ENCODE measurements at regions not wholly inside any gene's neighbourhood (a gene's known extent, or its start where the extent isn't known, plus 50 kb on each side); places are given as distances from the start of the nearest gene placed in this dataset.

GRCh38 chr4:58360354-58361133 is 1250.4 kb upstream of the IGFBP7 start:
- no peak overlapping the region for H3K9ac ChIP-seq (ENCODE audit: low read length in 3 of 3)
- DNase-seq (no peak), FAIRE-seq (no peak)
- no peaks in the 10 kb centered on the region for H3K4me1 ChIP-seq (ENCODE audit: control insufficient read depth in 2 of 3, insufficient read depth in 2 of 3, low read depth in 1 of 3, low read length in 3 of 3)
- intact Hi-C loops (cut with DNase I): no loop called here
- TF ChIP-seq CTCF (IDR thresholded peaks at IDR 0.05; ENCODE audit: borderline replicate concordance, extremely low read depth, insufficient read depth): no peak
- H3K4me3 ChIP-seq (ENCODE audit: low read length in 3 of 3): no peak overlapping the region
- no peak overlapping the region for H3K27ac ChIP-seq (ENCODE audit: low read depth in 2 of 2, low read length in 2 of 2)
- H3K9me3 ChIP-seq (ENCODE audit: control insufficient read depth in 2 of 3, insufficient read depth in 1 of 3, low read length in 3 of 3): peaks cover 0 to 5% (median 0%) of the 10 kb centered on the region in 3 donors
- no peaks in the 10 kb centered on the region for H3K27me3 ChIP-seq (ENCODE audit: control insufficient read depth, insufficient read depth, low read length)
- no peaks in the 10 kb centered on the region for H3K36me3 ChIP-seq (ENCODE audit: control insufficient read depth in 2 of 3, insufficient read depth in 3 of 3, low read length in 3 of 3)

DNA sequence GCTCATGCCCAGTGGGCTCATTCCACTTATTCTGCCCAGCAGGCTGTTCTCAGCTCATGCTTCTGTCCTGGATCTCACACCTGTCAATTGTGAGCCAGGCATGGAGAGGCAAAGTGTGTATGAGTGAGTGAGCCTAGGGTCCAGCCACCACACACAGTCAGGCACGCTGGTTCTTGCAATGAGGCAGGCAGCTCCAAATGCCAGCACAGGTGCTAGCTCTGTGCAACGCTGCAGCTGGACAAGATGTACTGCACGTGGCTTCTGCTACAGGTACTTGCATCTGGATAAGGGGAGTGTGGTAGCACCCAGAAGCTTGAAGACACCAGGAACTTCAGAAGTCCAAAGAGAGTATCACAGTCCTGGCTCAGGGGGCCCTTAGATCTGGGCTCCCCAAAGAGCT is 1249.4 kb upstream of the IGFBP7 start:
- H3K27ac ChIP-seq (ENCODE audit: low read depth in 2 of 2, low read length in 2 of 2): no peak overlapping the region
- H3K4me1 ChIP-seq (ENCODE audit: control insufficient read depth in 2 of 3, insufficient read depth in 2 of 3, low read depth in 1 of 3, low read length in 3 of 3): no peaks in the 10 kb centered on the region
- H3K9me3 ChIP-seq (ENCODE audit: control insufficient read depth in 2 of 3, insufficient read depth in 1 of 3, low read length in 3 of 3): peaks cover 0 to 5% (median 0%) of the 10 kb centered on the region in 3 donors
- H3K9ac ChIP-seq (ENCODE audit: low read length in 3 of 3): no peak overlapping the region
- no peak for DNase-seq
- FAIRE-seq: no peak
- no peaks in the 10 kb centered on the region for H3K36me3 ChIP-seq (ENCODE audit: control insufficient read depth in 2 of 3, insufficient read depth in 3 of 3, low read length in 3 of 3)
- intact Hi-C loops (cut with DNase I): no loop called here
- H3K27me3 ChIP-seq (ENCODE audit: control insufficient read depth, insufficient read depth, low read length): no peaks in the 10 kb centered on the region
- no peak for TF ChIP-seq CTCF (IDR thresholded peaks at IDR 0.05; ENCODE audit: borderline replicate concordance, extremely low read depth, insufficient read depth)
- no peak overlapping the region for H3K4me3 ChIP-seq (ENCODE audit: low read length in 3 of 3)

GRCh38 chr4:58357947-58358346 is 1247.8 kb upstream of the IGFBP7 start:
- no peak for DNase-seq
- intact Hi-C loops (cut with DNase I): no loop called here
- FAIRE-seq: no peak

More at GRCh38 chr4:58357947-58358346, 1247.8 kb upstream of the IGFBP7 start:
- Histone ChIP-seq H3K9ac (ENCODE audit: low read length in 3 of 3) (no peak overlapping the region), H3K4me1 (ENCODE audit: control insufficient read depth in 2 of 3, insufficient read depth in 2 of 3, low read depth in 1 of 3, low read length in 3 of 3) (no peaks in the 10 kb centered on the region), H3K27me3 (ENCODE audit: control insufficient read depth, insufficient read depth, low read length) (no peaks in the 10 kb centered on the region), H3K9me3 (ENCODE audit: control insufficient read depth in 2 of 3, insufficient read depth in 1 of 3, low read length in 3 of 3) (peaks cover 0 to 5% (median 0%) of the 10 kb centered on the region in 3 donors), H3K36me3 (ENCODE audit: control insufficient read depth in 2 of 3, insufficient read depth in 3 of 3, low read length in 3 of 3) (no peaks in the 10 kb centered on the region), H3K27ac (ENCODE audit: low read depth in 2 of 2, low read length in 2 of 2) (no peak overlapping the region), H3K4me3 (ENCODE audit: low read length in 3 of 3) (no peak overlapping the region)
- TF ChIP-seq CTCF (IDR thresholded peaks at IDR 0.05; ENCODE audit: borderline replicate concordance, extremely low read depth, insufficient read depth): no peak

Data from kidney (tissue), 13 donors.